SK-N-SH treated with all-trans-retinoic acid at 6 μM for 48 hours (cell line): ENCODE measurements at regions not wholly inside any gene's neighbourhood (a gene's known extent, or its start where the extent isn't known, plus 50 kb on each side); places are given as distances from the start of the nearest gene placed in this dataset.

Source experiments
- ARNTL ChIP-seq: fragments of 450-650 bp; formaldehyde crosslinking; IDR thresholded peaks from 2 replicates; pipeline ENCODE4 v1.5.0; 2020; ENCODE audit warnings: low read depth, mild to moderate bottlenecking, moderate library complexity, borderline replicate concordance
- CSDC2 ChIP-seq: fragments of 250-450 bp; sonication (Bioruptor Pico); IDR thresholded peaks from 2 replicates; pipeline ENCODE4 v1.5.0; 2020; ENCODE audit warnings: mild to moderate bottlenecking, moderate library complexity
- ESRRG ChIP-seq: fragments of 250-450 bp; sonication (Bioruptor Pico); IDR thresholded peaks from 2 replicates; pipeline ENCODE4 v1.6.1; 2021; ENCODE audit warnings: mild to moderate bottlenecking
- GLIS3 ChIP-seq: fragments of 250-450 bp; sonication (Bioruptor Pico); IDR thresholded peaks from 2 replicates; pipeline ENCODE4 v1.5.0; 2020; ENCODE audit warnings: mild to moderate bottlenecking, moderate library complexity
- TCF4 ChIP-seq: fragments of 250-450 bp; sonication (Bioruptor Pico); IDR thresholded peaks from 2 replicates; pipeline ENCODE4 v1.8.0; 2021; ENCODE audit warnings: mild to moderate bottlenecking, moderate library complexity, borderline replicate concordance
- ZFP3 ChIP-seq: fragments of 250-450 bp; sonication (Bioruptor Pico); IDR thresholded peaks from 2 replicates; pipeline ENCODE4 v1.5.0; 2020; ENCODE audit warnings: mild to moderate bottlenecking, moderate library complexity
- ZNF565 ChIP-seq: fragments of 450-650 bp; formaldehyde crosslinking; conservative IDR thresholded peaks from 2 replicates; pipeline ENCODE4 v1.5.0; 2020; ENCODE audit warnings: low read depth, mild to moderate bottlenecking, moderate library complexity
- TF ChIP-seq, protein P1 (sequence below): fragments of 250-450 bp; sonication (Bioruptor Pico); IDR thresholded peaks from 2 replicates; pipeline ENCODE4 v1.8.0; 2020; ENCODE audit warnings: mild to moderate bottlenecking, moderate library complexity, borderline replicate concordance

DNA sequence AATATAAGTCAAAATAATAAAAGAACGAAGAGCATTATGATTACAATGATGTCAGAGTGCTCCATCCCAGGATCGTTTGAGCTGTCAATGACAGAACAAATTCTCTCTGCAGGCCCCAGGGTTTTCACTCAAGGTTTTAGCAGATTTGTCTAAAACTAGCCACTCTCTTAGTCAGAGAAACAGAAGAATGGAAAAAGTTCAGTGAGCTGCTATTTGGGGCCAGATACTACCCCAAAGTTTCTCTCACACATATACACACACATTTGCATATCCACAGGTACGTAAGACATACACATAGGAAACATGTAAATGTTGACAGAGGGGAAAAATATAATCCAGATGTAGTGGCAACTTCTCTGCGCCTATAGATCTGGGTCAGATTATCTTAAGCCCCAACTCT is 76.3 kb upstream of the SEMA6A start:
- no peak for TF ChIP-seq GLIS3 (CRISPR knock-in tag)
- TF ChIP-seq, protein P1, sequence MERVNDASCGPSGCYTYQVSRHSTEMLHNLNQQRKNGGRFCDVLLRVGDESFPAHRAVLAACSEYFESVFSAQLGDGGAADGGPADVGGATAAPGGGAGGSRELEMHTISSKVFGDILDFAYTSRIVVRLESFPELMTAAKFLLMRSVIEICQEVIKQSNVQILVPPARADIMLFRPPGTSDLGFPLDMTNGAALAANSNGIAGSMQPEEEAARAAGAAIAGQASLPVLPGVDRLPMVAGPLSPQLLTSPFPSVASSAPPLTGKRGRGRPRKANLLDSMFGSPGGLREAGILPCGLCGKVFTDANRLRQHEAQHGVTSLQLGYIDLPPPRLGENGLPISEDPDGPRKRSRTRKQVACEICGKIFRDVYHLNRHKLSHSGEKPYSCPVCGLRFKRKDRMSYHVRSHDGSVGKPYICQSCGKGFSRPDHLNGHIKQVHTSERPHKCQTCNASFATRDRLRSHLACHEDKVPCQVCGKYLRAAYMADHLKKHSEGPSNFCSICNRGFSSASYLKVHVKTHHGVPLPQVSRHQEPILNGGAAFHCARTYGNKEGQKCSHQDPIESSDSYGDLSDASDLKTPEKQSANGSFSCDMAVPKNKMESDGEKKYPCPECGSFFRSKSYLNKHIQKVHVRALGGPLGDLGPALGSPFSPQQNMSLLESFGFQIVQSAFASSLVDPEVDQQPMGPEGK (CRISPR knock-in tag), result no peak
- TF ChIP-seq ARNTL (CRISPR knock-in tag), result no peak
- TF ChIP-seq TCF4 (CRISPR knock-in tag), result no peak
- TF ChIP-seq ZFP3 (CRISPR knock-in tag), result no peak
- no peak for TF ChIP-seq ESRRG (CRISPR knock-in tag)
- no peak for TF ChIP-seq ZNF565
- TF ChIP-seq CSDC2 (CRISPR knock-in tag), result no peak
